ENCODE measurements at regions not wholly inside any gene's neighbourhood (a gene's known extent, or its start where the extent isn't known, plus 50 kb on each side); places are given as distances from the start of the nearest gene placed in this dataset.

DNA sequence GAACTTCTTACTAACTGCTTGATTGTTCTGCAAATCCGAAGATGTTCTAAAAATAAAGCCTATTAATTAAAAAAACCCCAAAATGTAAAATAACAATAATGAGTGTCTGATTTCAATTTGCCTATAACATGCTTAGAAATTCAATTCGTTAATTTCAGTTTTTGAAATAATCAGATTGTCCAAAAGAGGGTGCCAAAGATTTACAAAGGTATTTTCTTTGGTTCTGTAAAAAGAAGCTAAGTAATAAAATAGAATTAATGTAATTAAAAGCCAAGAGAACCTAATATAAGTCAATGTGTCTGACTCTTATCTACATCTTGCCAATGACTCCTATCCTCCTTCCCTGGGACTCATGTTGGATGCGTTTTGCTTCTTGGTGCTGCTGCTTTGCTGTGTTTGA, 75.0 kb upstream of the CPHXL start:
- TF ChIP-seq, protein P1, sequence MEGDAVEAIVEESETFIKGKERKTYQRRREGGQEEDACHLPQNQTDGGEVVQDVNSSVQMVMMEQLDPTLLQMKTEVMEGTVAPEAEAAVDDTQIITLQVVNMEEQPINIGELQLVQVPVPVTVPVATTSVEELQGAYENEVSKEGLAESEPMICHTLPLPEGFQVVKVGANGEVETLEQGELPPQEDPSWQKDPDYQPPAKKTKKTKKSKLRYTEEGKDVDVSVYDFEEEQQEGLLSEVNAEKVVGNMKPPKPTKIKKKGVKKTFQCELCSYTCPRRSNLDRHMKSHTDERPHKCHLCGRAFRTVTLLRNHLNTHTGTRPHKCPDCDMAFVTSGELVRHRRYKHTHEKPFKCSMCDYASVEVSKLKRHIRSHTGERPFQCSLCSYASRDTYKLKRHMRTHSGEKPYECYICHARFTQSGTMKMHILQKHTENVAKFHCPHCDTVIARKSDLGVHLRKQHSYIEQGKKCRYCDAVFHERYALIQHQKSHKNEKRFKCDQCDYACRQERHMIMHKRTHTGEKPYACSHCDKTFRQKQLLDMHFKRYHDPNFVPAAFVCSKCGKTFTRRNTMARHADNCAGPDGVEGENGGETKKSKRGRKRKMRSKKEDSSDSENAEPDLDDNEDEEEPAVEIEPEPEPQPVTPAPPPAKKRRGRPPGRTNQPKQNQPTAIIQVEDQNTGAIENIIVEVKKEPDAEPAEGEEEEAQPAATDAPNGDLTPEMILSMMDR (IDR thresholded peaks at IDR 0.05): no peak
- TF ChIP-seq EP300 (IDR thresholded peaks at IDR 0.05): no peak
- no peak for TF ChIP-seq POLR2A (IDR thresholded peaks at IDR 0.05)
